Nephron (organoid): ENCODE measurements at regions not wholly inside any gene's neighbourhood (a gene's known extent, or its start where the extent isn't known, plus 50 kb on each side); places are given as distances from the start of the nearest gene placed in this dataset.

ENCODE experiments used
- H3K27ac Mint-ChIP-seq, 3 experiments: 2 replicates each; pipeline ENCODE4 v1.8.0; 2020; ENCODE audit warnings: mixed read lengths in 3 of 3, mild to moderate bottlenecking in 2 of 3, moderate library complexity in 1 of 3
- H3K27me3 Mint-ChIP-seq: 2 replicates; pipeline ENCODE4 v1.8.0; 2021; ENCODE audit warnings: low read depth, mild to moderate bottlenecking, moderate library complexity, mixed read lengths
- H3K36me3 Mint-ChIP-seq: 2 replicates; pipeline ENCODE4 v1.8.0; 2020; ENCODE audit warnings: low read depth, mixed read lengths
- H3K4me1 Mint-ChIP-seq: 2 replicates; pipeline ENCODE4 v1.8.0; 2020; ENCODE audit warnings: mixed read lengths
- H3K4me3 Mint-ChIP-seq, 3 experiments: 2 replicates each; pipeline ENCODE4 v1.8.0; 2020; ENCODE audit warnings: mild to moderate bottlenecking in 3 of 3, mixed read lengths in 3 of 3, moderate library complexity in 2 of 3
- H3K9me3 Mint-ChIP-seq: 2 replicates; pipeline ENCODE4 v1.8.0; 2020; ENCODE audit warnings: mixed read lengths
- CTCF ChIP-seq, 3 experiments: fragments of 200-600 bp; sonication (generic); IDR thresholded peaks; one replicate each; pipeline ENCODE4 v1.5.0; 2021; ENCODE audit warnings: antibody characterized with exemption in 3 of 3; ENCODE audit not compliant: unreplicated experiment in 3 of 3

GRCh38 chr13:95391785-95392184, 90.5 kb upstream of the ABCC4 start:
- H3K27ac Mint-ChIP-seq, result peak overlapping the region in 2 of 3 experiments; percentile 17 to 35
- H3K4me1 Mint-ChIP-seq, result peaks cover 23% of the 10 kb centered on the region
- no peak overlapping the region for H3K4me3 Mint-ChIP-seq
- no peak for TF ChIP-seq CTCF (IDR thresholded peaks at IDR 0.05; ENCODE audit: unreplicated experiment in 3 of 3)
- no peaks in the 10 kb centered on the region for H3K9me3 Mint-ChIP-seq
- H3K36me3 Mint-ChIP-seq, result no peaks in the 10 kb centered on the region
- peaks cover 5% of the 10 kb centered on the region for H3K27me3 Mint-ChIP-seq

- no peaks in the 10 kb centered on the region for H3K9me3 Mint-ChIP-seq
Measured at GRCh38 chr13:95392597-95392996, 91.3 kb upstream of the ABCC4 start.

GRCh38 chr13:95403349-95404140, 102.3 kb upstream of the ABCC4 start:
- Mint-ChIP-seq H3K36me3 (no peaks in the 10 kb centered on the region), H3K4me3 (peak overlapping the region; percentile 81 to 86 (median 83)), H3K27me3 (peaks cover 7% of the 10 kb centered on the region), H3K9me3 (no peaks in the 10 kb centered on the region), H3K27ac (no peak overlapping the region), H3K4me1 (peaks cover 10% of the 10 kb centered on the region)
- TF ChIP-seq CTCF (IDR thresholded peaks at IDR 0.05; ENCODE audit: unreplicated experiment in 3 of 3), result no peak

More at GRCh38 chr13:95392597-95392996, 91.3 kb upstream of the ABCC4 start:
- Mint-ChIP-seq H3K36me3 (no peaks in the 10 kb centered on the region), H3K4me1 (peaks cover 18% of the 10 kb centered on the region), H3K27me3 (peaks cover 5% of the 10 kb centered on the region), H3K4me3 (no peak overlapping the region), H3K27ac (no peak overlapping the region)
- no peak for TF ChIP-seq CTCF (IDR thresholded peaks at IDR 0.05; ENCODE audit: unreplicated experiment in 3 of 3)

GRCh38 chr13:95404141-95404882, 103.1 kb upstream of the ABCC4 start:
- no peaks in the 10 kb centered on the region for H3K9me3 Mint-ChIP-seq
- peak overlapping the region in 1 of 3 experiments; percentile 13 for H3K27ac Mint-ChIP-seq
- peaks cover 10% of the 10 kb centered on the region for H3K4me1 Mint-ChIP-seq
- peaks cover 5% of the 10 kb centered on the region for H3K27me3 Mint-ChIP-seq
- no peaks in the 10 kb centered on the region for H3K36me3 Mint-ChIP-seq
- H3K4me3 Mint-ChIP-seq, result peak overlapping the region; percentile 81 to 86 (median 83)
- peak; percentile 92 to 96 (median 95) for TF ChIP-seq CTCF (IDR thresholded peaks at IDR 0.05; ENCODE audit: unreplicated experiment in 3 of 3)

GRCh38 chr13:95406176-95406575, 104.9 kb upstream of the ABCC4 start:
- no peak for TF ChIP-seq CTCF (IDR thresholded peaks at IDR 0.05; ENCODE audit: unreplicated experiment in 3 of 3)
- H3K36me3 Mint-ChIP-seq, result no peaks in the 10 kb centered on the region
- no peaks in the 10 kb centered on the region for H3K9me3 Mint-ChIP-seq
- no peak overlapping the region for H3K27ac Mint-ChIP-seq
- no peak overlapping the region for H3K4me3 Mint-ChIP-seq
- H3K4me1 Mint-ChIP-seq, result peaks cover 10% of the 10 kb centered on the region
- peaks cover 11% of the 10 kb centered on the region for H3K27me3 Mint-ChIP-seq
